Activated CD4-positive, alpha-beta T cell treated with anti-CD3 and anti-CD28 coated beads, Interleukin-2, Interleukin-4, amounts not matched to agents 100 ng/mL and 50 ng/mL, durations not matched to agents 16 hours and 8 hours (primary cell): ENCODE measurements at regions not wholly inside any gene's neighbourhood (a gene's known extent, or its start where the extent isn't known, plus 50 kb on each side); places are given as distances from the start of the nearest gene placed in this dataset.

Source experiments
- DNase-seq: peaks from one replicate; pipeline ENCODE4 v3.0.0-alpha.2; 2020; ENCODE audit warnings: low spot score

GRCh38 chr3:113096188-113096892 lies 105.6 kb downstream of the GTPBP8 start:
- no peak for DNase-seq

GRCh38 chr3:113097960-113098447 lies 107.2 kb downstream of the GTPBP8 start:
- no peak for DNase-seq

- no peak for DNase-seq
These were observed 109.3 kb downstream of the GTPBP8 start for GRCh38 chr3:113100063-113100462.

GRCh38 chr3:113103588-113103987 lies 107.8 kb upstream of the BOC start:
- no peak for DNase-seq

GRCh38 chr3:113104357-113105092 lies 106.8 kb upstream of the BOC start:
- no peak for DNase-seq

- no peak for DNase-seq
These were observed 106.3 kb upstream of the BOC start for GRCh38 chr3:113105093-113105449.

GRCh38 chr3:113105966-113106660 lies 105.2 kb upstream of the BOC start:
- no peak for DNase-seq

- DNase-seq: no peak
These were observed 101.1 kb upstream of the BOC start for GRCh38 chr3:113110267-113110666.

GRCh38 chr3:113111011-113111707 lies 100.2 kb upstream of the BOC start:
- peak; percentile 54 for DNase-seq

- no peak for DNase-seq
These were observed 98.0 kb upstream of the BOC start for GRCh38 chr3:113113361-113113760.

GRCh38 chr3:113117511-113118234 lies 93.7 kb upstream of the BOC start:
- no peak for DNase-seq

- no peak for DNase-seq
These were observed 93.0 kb upstream of the BOC start for GRCh38 chr3:113118336-113118735.

GRCh38 chr3:113124256-113124830 lies 87.0 kb upstream of the BOC start:
- no peak for DNase-seq

GRCh38 chr3:113125951-113126350 lies 85.4 kb upstream of the BOC start:
- DNase-seq: no peak

GRCh38 chr3:113128386-113129015 lies 82.9 kb upstream of the BOC start:
- no peak for DNase-seq

- no peak for DNase-seq
These were observed 82.2 kb upstream of the BOC start for GRCh38 chr3:113129168-113129567.

GRCh38 chr3:113132571-113132996 lies 78.8 kb upstream of the BOC start:
- DNase-seq: no peak

- DNase-seq: no peak
These were observed 78.2 kb upstream of the BOC start for GRCh38 chr3:113133140-113133539.

GRCh38 chr3:113136071-113136470 lies 75.3 kb upstream of the BOC start:
- no peak for DNase-seq

- DNase-seq: no peak
These were observed 74.8 kb upstream of the BOC start for GRCh38 chr3:113136544-113136943.
